ENCODE measurements at regions not wholly inside any gene's neighbourhood (a gene's known extent, or its start where the extent isn't known, plus 50 kb on each side); places are given as distances from the start of the nearest gene placed in this dataset.

GRCh38 chr16:64864232-64864809 is 257.5 kb downstream of the CDH11 start:
- no peak overlapping the region for H3K4me3 ChIP-seq (ENCODE audit: low read depth, low read length)
- no peak for TF ChIP-seq CTCF (IDR thresholded peaks at IDR 0.05; ENCODE audit: low read depth, low read length)
- in situ Hi-C loops (cut with HindIII; ENCODE audit: low sequenced_read_pairs), result no loop called here
- DNase-seq (ENCODE audit: low read depth, low spot score), result peak; percentile 98

- in situ Hi-C loops (cut with HindIII; ENCODE audit: low sequenced_read_pairs), result no loop called here
- H3K4me3 ChIP-seq (ENCODE audit: low read depth, low read length), result no peak overlapping the region
- no peak for TF ChIP-seq CTCF (IDR thresholded peaks at IDR 0.05; ENCODE audit: low read depth, low read length)
- peak; percentile 63 for DNase-seq (ENCODE audit: low read depth, low spot score)
Observed at GRCh38 chr16:64858076-64858475, 263.8 kb downstream of the CDH11 start.

GRCh38 chr16:64857411-64857810 is 264.5 kb downstream of the CDH11 start:
- TF ChIP-seq CTCF (IDR thresholded peaks at IDR 0.05; ENCODE audit: low read depth, low read length), result no peak
- no peak for DNase-seq (ENCODE audit: low read depth, low spot score)
- H3K4me3 ChIP-seq (ENCODE audit: low read depth, low read length), result no peak overlapping the region
- in situ Hi-C loops (cut with HindIII; ENCODE audit: low sequenced_read_pairs), result no loop called here

- peak; percentile 9 for DNase-seq (ENCODE audit: low read depth, low spot score)
- no peak overlapping the region for H3K4me3 ChIP-seq (ENCODE audit: low read depth, low read length)
- in situ Hi-C loops (cut with HindIII; ENCODE audit: low sequenced_read_pairs), result no loop called here
- no peak for TF ChIP-seq CTCF (IDR thresholded peaks at IDR 0.05; ENCODE audit: low read depth, low read length)
Observed at GRCh38 chr16:64853551-64853950, 268.3 kb downstream of the CDH11 start.

GRCh38 chr16:64846966-64847365 is 274.9 kb downstream of the CDH11 start:
- no peak for DNase-seq (ENCODE audit: low read depth, low spot score)
- no peak for TF ChIP-seq CTCF (IDR thresholded peaks at IDR 0.05; ENCODE audit: low read depth, low read length)
- in situ Hi-C loops (cut with HindIII; ENCODE audit: low sequenced_read_pairs), result no loop called here
- no peak overlapping the region for H3K4me3 ChIP-seq (ENCODE audit: low read depth, low read length)

- no peak for DNase-seq (ENCODE audit: low read depth, low spot score)
- TF ChIP-seq CTCF (IDR thresholded peaks at IDR 0.05; ENCODE audit: low read depth, low read length), result no peak
- no peak overlapping the region for H3K4me3 ChIP-seq (ENCODE audit: low read depth, low read length)
- in situ Hi-C loops (cut with HindIII; ENCODE audit: low sequenced_read_pairs), result no loop called here
Observed at GRCh38 chr16:64845071-64845470, 276.8 kb downstream of the CDH11 start.

GRCh38 chr16:64841482-64841881 is 280.4 kb downstream of the CDH11 start:
- in situ Hi-C loops (cut with HindIII; ENCODE audit: low sequenced_read_pairs), result no loop called here
- no peak overlapping the region for H3K4me3 ChIP-seq (ENCODE audit: low read depth, low read length)
- no peak for TF ChIP-seq CTCF (IDR thresholded peaks at IDR 0.05; ENCODE audit: low read depth, low read length)
- no peak for DNase-seq (ENCODE audit: low read depth, low spot score)
